K562 (cell line): ENCODE measurements at regions not wholly inside any gene's neighbourhood (a gene's known extent, or its start where the extent isn't known, plus 50 kb on each side); places are given as distances from the start of the nearest gene placed in this dataset.

Source experiments
- ELF4 ChIP-seq: fragments of 450-650 bp; formaldehyde crosslinking; IDR thresholded peaks from 2 replicates; pipeline ENCODE4 v1.4.0; 2022; ENCODE audit warnings: missing genetic modification characterization
- TF ChIP-seq, protein P1 (sequence below), 2 experiments: fragments of 450-650 bp; formaldehyde crosslinking in 1 of 2; IDR thresholded peaks; 2 replicates each; pipeline versions ENCODE4 v1.4.0 to v1.6.1; 2014 to 2020; ENCODE audit warnings: mild to moderate bottlenecking in 2 of 2, borderline replicate concordance in 1 of 2, low read depth in 1 of 2
- TF ChIP-seq, protein P2 (sequence below), 3 experiments: IDR thresholded peaks in 2 of 3; conservative IDR thresholded peaks in 1 of 3; 2 replicates each; pipeline ENCODE4 v1.5.1; 2011 to 2012; ENCODE audit warnings: low read length in 3 of 3, mild to moderate bottlenecking in 3 of 3, control low read depth in 2 of 3, improper control_type of control experiment in 1 of 3, inconsistent platforms in 1 of 3, low read depth in 1 of 3, mixed read lengths in 1 of 3, moderate library complexity in 1 of 3; ENCODE audit not compliant: insufficient read depth in 2 of 3

DNA sequence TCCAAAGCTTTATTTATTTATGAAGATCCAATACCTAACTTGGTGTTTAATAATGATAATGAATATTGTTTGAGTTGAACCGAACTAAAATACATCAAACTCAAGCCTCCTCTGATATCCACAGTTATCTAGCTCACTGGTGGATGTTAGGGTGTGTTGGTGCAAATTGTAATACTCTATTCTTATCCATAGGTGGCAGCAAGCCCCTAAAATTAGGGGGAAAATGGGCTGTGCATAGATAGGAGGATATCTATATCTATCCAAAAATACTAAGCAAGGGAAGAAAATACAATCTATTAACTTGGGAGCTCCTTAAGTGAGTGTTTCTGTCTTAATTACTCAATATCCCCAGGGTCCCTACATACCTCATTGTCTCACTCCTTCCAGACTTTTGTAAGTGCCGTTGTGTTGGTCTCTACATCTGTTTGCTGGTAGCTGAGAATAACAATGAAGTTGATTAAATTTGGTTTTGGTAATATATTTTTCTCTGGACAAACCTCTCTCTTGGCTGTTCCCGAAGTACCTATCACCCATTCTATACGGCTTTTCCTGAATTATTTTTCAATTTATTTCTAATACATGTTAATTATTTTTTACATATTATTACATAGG lies 55.0 kb upstream of the VWDE start (continued):
- TF ChIP-seq, protein P1, sequence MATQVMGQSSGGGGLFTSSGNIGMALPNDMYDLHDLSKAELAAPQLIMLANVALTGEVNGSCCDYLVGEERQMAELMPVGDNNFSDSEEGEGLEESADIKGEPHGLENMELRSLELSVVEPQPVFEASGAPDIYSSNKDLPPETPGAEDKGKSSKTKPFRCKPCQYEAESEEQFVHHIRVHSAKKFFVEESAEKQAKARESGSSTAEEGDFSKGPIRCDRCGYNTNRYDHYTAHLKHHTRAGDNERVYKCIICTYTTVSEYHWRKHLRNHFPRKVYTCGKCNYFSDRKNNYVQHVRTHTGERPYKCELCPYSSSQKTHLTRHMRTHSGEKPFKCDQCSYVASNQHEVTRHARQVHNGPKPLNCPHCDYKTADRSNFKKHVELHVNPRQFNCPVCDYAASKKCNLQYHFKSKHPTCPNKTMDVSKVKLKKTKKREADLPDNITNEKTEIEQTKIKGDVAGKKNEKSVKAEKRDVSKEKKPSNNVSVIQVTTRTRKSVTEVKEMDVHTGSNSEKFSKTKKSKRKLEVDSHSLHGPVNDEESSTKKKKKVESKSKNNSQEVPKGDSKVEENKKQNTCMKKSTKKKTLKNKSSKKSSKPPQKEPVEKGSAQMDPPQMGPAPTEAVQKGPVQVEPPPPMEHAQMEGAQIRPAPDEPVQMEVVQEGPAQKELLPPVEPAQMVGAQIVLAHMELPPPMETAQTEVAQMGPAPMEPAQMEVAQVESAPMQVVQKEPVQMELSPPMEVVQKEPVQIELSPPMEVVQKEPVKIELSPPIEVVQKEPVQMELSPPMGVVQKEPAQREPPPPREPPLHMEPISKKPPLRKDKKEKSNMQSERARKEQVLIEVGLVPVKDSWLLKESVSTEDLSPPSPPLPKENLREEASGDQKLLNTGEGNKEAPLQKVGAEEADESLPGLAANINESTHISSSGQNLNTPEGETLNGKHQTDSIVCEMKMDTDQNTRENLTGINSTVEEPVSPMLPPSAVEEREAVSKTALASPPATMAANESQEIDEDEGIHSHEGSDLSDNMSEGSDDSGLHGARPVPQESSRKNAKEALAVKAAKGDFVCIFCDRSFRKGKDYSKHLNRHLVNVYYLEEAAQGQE (IDR thresholded peaks at IDR 0.05; ENCODE audit: borderline replicate concordance): peak; percentile 65
- TF ChIP-seq, protein P1 (CRISPR knock-in tag; IDR thresholded peaks at IDR 0.05; ENCODE audit: low read depth): no peak
- TF ChIP-seq, protein P2, sequence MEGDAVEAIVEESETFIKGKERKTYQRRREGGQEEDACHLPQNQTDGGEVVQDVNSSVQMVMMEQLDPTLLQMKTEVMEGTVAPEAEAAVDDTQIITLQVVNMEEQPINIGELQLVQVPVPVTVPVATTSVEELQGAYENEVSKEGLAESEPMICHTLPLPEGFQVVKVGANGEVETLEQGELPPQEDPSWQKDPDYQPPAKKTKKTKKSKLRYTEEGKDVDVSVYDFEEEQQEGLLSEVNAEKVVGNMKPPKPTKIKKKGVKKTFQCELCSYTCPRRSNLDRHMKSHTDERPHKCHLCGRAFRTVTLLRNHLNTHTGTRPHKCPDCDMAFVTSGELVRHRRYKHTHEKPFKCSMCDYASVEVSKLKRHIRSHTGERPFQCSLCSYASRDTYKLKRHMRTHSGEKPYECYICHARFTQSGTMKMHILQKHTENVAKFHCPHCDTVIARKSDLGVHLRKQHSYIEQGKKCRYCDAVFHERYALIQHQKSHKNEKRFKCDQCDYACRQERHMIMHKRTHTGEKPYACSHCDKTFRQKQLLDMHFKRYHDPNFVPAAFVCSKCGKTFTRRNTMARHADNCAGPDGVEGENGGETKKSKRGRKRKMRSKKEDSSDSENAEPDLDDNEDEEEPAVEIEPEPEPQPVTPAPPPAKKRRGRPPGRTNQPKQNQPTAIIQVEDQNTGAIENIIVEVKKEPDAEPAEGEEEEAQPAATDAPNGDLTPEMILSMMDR (IDR thresholded peaks at IDR 0.05 in 2 of 3, conservative IDR thresholded peaks at IDR 0.05 in 1 of 3; ENCODE audit: insufficient read depth in 2 of 3, low read depth in 1 of 3, low read length in 3 of 3): peak; percentile 74 to 89 (median 78)
- no peak for TF ChIP-seq ELF4 (CRISPR knock-in tag)
- TF ChIP-seq, all 486 proteins: peak for 6
